Peyer's patch (tissue), 4 donors: ENCODE measurements at regions not wholly inside any gene's neighbourhood (a gene's known extent, or its start where the extent isn't known, plus 50 kb on each side); places are given as distances from the start of the nearest gene placed in this dataset.
"Not testable (repeated sequence)": the region's sequence is repeated elsewhere in the genome, so short reads cannot be mapped to it uniquely, and the experiment has no call there.

Experiments
- DNase-seq, 3 donors: peaks; one replicate each; pipeline ENCODE4 v3.0.0-alpha.2; 2017 to 2019
- H3K27ac ChIP-seq, 4 donors: fragments of 200-600 bp; sonication (generic); one replicate each; pipeline ENCODE4 v1.5.1; 2016 to 2019
- H3K27me3 ChIP-seq, 2 donors: fragments of 200-600 bp; sonication (generic); one replicate each; pipeline ENCODE4 v1.5.1; 2019
- H3K36me3 ChIP-seq, 3 donors: fragments of 200-600 bp; sonication (generic); one replicate each; pipeline ENCODE4 v1.5.1; 2016 to 2019
- H3K4me1 ChIP-seq, 4 donors: fragments of 200-600 bp; sonication (generic); one replicate each; pipeline ENCODE4 v1.5.1; 2016 to 2019
- H3K4me3 ChIP-seq, 4 donors: fragments of 200-600 bp; sonication (generic); 1 replicate in 3 of 4; 2 replicates in 1 of 4; pipeline ENCODE4 v1.5.1; 2016 to 2019; ENCODE audit warnings: mild to moderate bottlenecking in 1 of 4
- H3K9me3 ChIP-seq, 4 donors: fragments of 200-600 bp; sonication (generic); one replicate each; pipeline ENCODE4 v1.5.1; 2016 to 2019; ENCODE audit warnings: mild to moderate bottlenecking in 1 of 4
- CTCF ChIP-seq, 6 experiments: fragments of 450-650 bp in 4 of 6; fragments of 200-600 bp in 2 of 6; sonication (generic) in 1 of 6; IDR thresholded peaks; one replicate each; pipeline ENCODE4 v1.5.1; 2017 to 2019; ENCODE audit warnings: antibody characterized with exemption in 6 of 6, mild to moderate bottlenecking in 3 of 6, moderate library complexity in 1 of 6
- POLR2A ChIP-seq, 2 donors: fragments of 450-650 bp; IDR thresholded peaks; one replicate each; pipeline ENCODE4 v1.5.1; 2017; ENCODE audit warnings: antibody characterized with exemption in 2 of 2, mild to moderate bottlenecking in 2 of 2, moderate library complexity in 2 of 2

- no peak overlapping the region for H3K27ac ChIP-seq
- no peak for DNase-seq
- no peaks in the 10 kb centered on the region for H3K36me3 ChIP-seq
- H3K4me3 ChIP-seq, result no peak overlapping the region
- TF ChIP-seq CTCF (IDR thresholded peaks at IDR 0.05) (no peak), POLR2A (IDR thresholded peaks at IDR 0.05) (no peak)
- no peaks in the 10 kb centered on the region for H3K27me3 ChIP-seq
- H3K4me1 ChIP-seq, result no peaks in the 10 kb centered on the region
- no peaks in the 10 kb centered on the region for H3K9me3 ChIP-seq
Observed at GRCh38 chr4:10239982-10240654, 123.5 kb upstream of the WDR1 start.

GRCh38 chr4:10237131-10237530 lies 120.5 kb upstream of the WDR1 start:
- Histone ChIP-seq H3K36me3 (no peaks in the 10 kb centered on the region), H3K4me1 (no peaks in the 10 kb centered on the region), H3K27me3 (no peaks in the 10 kb centered on the region), H3K27ac (no peak overlapping the region), H3K4me3 (no peak overlapping the region), H3K9me3 (no peaks in the 10 kb centered on the region)
- TF ChIP-seq POLR2A (IDR thresholded peaks at IDR 0.05) (no peak), CTCF (IDR thresholded peaks at IDR 0.05) (no peak)
- no peak for DNase-seq

- H3K4me1 ChIP-seq, result no peaks in the 10 kb centered on the region
- H3K27me3 ChIP-seq, result no peaks in the 10 kb centered on the region
- H3K27ac ChIP-seq, result no peak overlapping the region
- no peak for TF ChIP-seq POLR2A (IDR thresholded peaks at IDR 0.05)
- TF ChIP-seq CTCF (IDR thresholded peaks at IDR 0.05), result no peak
- H3K4me3 ChIP-seq, result no peak overlapping the region
- no peak for DNase-seq
- no peaks in the 10 kb centered on the region for H3K36me3 ChIP-seq
- H3K9me3 ChIP-seq, result no peaks in the 10 kb centered on the region
Observed at GRCh38 chr4:10232114-10232513, 115.5 kb upstream of the WDR1 start.

GRCh38 chr4:10226756-10227155 lies 110.2 kb upstream of the WDR1 start:
- Histone ChIP-seq H3K27ac (no peak overlapping the region), H3K4me1 (no peaks in the 10 kb centered on the region), H3K36me3 (no peaks in the 10 kb centered on the region), H3K4me3 (no peak overlapping the region), H3K9me3 (no peaks in the 10 kb centered on the region), H3K27me3 (no peaks in the 10 kb centered on the region)
- DNase-seq, result no peak
- no peak for TF ChIP-seq CTCF (IDR thresholded peaks at IDR 0.05)
- no peak for TF ChIP-seq POLR2A (IDR thresholded peaks at IDR 0.05)

GRCh38 chr4:10225096-10225495 lies 108.5 kb upstream of the WDR1 start:
- no peaks in the 10 kb centered on the region for H3K9me3 ChIP-seq
- H3K4me3 ChIP-seq, result no peak overlapping the region
- H3K27ac ChIP-seq, result no peak overlapping the region
- no peaks in the 10 kb centered on the region for H3K36me3 ChIP-seq
- no peaks in the 10 kb centered on the region for H3K4me1 ChIP-seq
- no peaks in the 10 kb centered on the region for H3K27me3 ChIP-seq
- DNase-seq, result no peak
- TF ChIP-seq POLR2A (IDR thresholded peaks at IDR 0.05), result no peak
- TF ChIP-seq CTCF (IDR thresholded peaks at IDR 0.05), result no peak

GRCh38 chr4:10223782-10224181 lies 107.2 kb upstream of the WDR1 start:
- Histone ChIP-seq H3K27ac (no peak overlapping the region), H3K9me3 (no peaks in the 10 kb centered on the region), H3K4me1 (no peaks in the 10 kb centered on the region), H3K4me3 (no peak overlapping the region), H3K36me3 (no peaks in the 10 kb centered on the region), H3K27me3 (no peaks in the 10 kb centered on the region)
- TF ChIP-seq CTCF (IDR thresholded peaks at IDR 0.05) (no peak), POLR2A (IDR thresholded peaks at IDR 0.05) (no peak)
- DNase-seq, result no peak

- not testable (repeated sequence) for H3K9me3 ChIP-seq, H3K27ac ChIP-seq, H3K36me3 ChIP-seq, H3K27me3 ChIP-seq, DNase-seq, H3K4me1 ChIP-seq, H3K4me3 ChIP-seq
Observed at GRCh38 chr4:10213481-10213880, 96.9 kb upstream of the WDR1 start.
